CMK (cell line): ENCODE measurements at regions not wholly inside any gene's neighbourhood (a gene's known extent, or its start where the extent isn't known, plus 50 kb on each side); places are given as distances from the start of the nearest gene placed in this dataset.

ENCODE experiments used
- DNase-seq: peaks from one replicate; pipeline ENCODE4 v3.0.0-alpha.2; 2010; ENCODE audit warnings: low read depth

DNA sequence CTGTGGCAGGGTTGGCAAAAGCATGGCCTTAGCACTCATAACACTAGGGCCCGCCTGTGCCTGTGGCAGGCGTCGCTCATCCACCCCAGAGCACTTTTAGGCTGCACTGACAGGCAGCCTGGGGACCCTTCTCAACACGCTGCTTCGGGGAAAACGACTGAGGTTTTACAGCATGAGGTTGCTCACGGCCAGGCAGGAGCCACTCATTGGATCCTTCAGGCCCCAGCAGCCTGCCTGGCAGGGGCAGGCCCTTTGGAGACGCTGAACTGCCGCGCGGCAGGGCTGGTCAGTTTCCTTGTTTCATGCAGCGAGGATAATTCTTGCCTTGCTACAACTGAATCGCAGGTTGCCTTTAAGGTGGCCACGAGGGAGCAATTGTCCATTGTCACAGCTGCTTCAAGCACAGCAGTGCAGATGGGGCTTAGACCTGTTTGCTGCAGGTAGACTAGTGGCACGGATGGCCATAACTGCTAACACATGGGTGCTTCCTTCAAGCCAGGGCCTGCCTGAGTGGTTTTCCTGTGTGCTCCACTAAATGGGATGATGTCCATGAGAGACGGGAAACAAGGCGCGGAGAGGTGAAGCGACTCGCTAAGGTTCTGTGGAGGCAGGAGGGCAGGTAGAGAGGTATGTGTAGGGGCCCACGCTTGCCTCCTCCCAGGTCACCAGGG is 49.9 kb upstream of the HS6ST1 start:
- DNase-seq = no peak

DNA sequence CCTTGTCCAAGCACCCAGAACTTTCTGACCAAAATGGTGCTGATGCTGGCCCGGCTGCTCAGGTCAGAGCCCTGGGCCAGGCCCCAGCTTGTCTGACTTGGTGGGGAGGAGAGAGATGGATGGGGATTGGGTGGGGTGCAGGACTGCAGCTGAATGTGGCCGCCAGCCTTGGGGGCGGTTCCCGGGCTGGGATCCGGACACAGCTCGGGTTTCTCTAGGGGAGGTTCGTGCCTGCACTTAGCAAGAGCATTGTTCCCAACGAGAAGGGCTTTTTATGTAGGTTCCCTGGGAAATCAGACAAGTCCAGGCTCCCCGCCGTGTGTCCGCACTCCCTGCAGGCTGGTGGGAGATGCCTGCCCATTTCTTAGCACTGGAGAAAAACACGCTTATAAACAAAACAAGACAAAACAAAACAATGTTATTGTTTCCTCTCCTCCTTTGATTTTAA is 50.5 kb upstream of the HS6ST1 start:
- no peak for DNase-seq

- DNase-seq = no peak
Observed at GRCh38 chr2:128369602-128370467, 51.2 kb upstream of the HS6ST1 start.

GRCh38 chr2:128370468-128371247 is 52.0 kb upstream of the HS6ST1 start:
- DNase-seq = no peak

- no peak for DNase-seq
Observed at GRCh38 chr2:128371248-128371630, 52.6 kb upstream of the HS6ST1 start.

DNA sequence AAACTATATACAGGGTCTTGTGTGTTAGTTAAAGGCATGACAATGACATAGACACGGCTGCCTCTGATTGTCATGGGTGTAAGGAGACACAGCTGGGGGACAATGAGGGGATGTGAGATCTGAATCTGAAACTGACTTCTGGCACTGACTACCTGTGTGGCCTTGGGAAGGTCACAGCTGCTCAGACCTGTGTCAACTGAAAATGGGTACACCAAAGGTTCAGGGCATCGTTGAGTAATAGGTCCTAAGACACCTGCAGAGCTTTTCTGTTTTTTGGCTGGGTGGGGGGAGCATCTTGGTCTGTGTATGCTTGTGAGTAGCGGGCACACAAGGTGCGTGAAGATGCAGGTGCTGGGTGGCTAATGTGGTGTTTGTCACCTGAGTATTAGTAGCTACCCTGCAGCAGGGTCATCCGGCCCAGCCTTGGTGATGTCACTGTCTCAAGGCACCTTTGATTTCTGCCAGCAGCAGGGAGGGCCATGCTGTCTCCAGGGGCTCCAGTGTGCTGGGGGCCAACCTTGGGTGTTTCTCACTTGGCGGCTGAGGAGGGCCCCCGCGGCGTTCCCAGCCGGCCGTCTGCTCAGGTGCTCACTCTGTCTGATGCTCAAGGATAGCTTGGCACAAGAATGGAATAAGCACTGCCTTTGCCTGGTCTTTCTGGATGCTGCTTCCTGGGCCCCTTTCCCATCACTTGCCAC is 53.1 kb upstream of the HS6ST1 start:
- no peak for DNase-seq

DNA sequence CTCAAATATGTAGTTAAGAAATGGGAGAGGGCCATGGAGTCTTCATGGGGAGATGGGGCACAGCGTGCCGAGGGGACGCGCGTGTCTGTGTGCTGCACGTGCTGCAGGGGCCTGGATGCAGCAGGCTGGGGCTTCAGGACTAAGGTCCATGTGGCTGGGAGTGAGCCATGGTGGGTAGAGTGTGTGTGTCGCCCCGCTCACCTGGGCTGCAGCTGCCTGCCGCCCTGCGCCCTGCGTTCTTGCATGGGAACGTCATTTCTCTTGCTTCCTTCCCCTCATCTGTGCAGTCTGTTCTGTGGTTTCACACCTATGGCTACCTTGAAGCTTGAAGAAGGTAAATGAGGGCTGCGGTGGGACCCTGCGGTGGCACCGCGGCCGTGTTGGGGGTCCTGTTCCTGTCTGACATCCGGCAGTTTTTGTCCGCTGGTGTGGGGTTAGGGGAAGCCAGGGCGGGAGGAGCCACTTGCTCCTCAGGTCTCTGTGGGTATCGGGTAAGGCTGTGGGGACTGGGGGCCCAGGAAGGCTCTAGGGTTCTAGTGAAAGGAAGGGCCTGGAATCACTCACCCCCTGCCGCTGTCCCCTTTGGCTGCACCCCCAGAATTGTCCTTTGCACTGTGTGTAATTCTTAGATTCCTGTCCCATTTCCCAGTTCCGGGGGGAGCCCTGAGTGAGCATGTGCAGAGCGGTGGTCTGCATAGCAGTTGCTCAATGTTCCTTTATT is 54.1 kb upstream of the HS6ST1 start:
- no peak for DNase-seq

GRCh38 chr2:128373451-128374000 is 54.9 kb upstream of the HS6ST1 start:
- no peak for DNase-seq

GRCh38 chr2:128374001-128374710 is 55.5 kb upstream of the HS6ST1 start:
- DNase-seq = no peak

- no peak for DNase-seq
Observed at GRCh38 chr2:128374711-128375413, 56.2 kb upstream of the HS6ST1 start.

DNA sequence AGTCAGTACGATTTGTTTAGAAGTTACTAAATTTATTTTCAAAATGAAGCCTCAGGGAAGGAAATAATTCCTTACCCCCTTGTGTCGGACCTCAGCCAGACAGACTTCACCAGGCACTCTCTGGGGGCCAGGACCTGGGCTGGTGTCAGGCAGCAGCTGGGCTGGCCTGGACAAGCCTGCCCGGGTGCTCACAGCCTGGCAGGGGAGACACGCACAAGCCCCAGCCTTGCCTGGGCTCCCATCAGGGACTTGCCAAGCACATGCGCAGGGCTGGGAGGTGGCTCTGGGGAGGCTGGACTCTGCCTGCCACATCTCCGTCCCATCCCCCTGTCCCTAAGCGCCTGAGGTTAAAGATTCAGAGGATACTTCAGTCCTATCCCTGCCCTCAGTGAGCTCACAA is 56.8 kb upstream of the HS6ST1 start:
- no peak for DNase-seq

DNA sequence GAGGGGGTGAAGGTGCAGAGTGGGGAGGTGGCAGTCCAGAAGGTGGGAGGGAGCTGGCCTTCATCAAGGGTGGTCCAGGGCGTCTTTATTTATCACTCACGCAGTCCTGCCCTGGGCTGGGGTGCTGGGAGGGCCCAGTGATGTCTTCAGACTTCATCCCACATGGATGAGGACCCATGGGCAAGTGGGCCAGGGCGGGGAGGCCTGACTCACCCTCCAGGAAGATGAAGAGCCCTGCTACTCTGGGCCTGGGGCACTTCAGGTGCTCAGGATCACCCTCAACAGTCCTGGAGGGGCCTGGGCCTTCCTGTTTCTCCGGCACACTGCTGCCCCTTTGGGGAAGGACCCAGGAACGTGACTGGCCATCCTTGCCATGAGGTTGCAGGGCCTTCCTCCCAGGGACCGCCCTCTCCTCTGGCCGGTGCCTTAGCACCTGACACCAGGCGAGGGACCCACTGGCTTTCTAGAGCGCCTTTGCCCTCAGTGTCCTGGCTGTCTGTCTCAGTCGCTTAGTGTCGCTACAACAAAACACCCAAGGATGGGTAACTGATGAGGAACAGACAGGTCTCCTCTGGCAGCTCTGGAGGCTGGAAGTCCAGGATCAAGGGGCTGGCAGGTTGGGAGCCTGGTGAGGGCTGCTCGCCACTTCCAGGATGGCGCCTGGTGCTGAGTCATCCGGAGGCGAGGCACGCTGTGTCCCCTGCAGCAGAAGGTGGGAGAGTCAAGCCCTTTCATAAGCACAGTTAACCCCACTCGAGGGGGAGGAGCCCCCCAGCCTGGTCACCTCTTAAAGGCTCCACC is 57.8 kb upstream of the HS6ST1 start:
- DNase-seq = no peak

DNA sequence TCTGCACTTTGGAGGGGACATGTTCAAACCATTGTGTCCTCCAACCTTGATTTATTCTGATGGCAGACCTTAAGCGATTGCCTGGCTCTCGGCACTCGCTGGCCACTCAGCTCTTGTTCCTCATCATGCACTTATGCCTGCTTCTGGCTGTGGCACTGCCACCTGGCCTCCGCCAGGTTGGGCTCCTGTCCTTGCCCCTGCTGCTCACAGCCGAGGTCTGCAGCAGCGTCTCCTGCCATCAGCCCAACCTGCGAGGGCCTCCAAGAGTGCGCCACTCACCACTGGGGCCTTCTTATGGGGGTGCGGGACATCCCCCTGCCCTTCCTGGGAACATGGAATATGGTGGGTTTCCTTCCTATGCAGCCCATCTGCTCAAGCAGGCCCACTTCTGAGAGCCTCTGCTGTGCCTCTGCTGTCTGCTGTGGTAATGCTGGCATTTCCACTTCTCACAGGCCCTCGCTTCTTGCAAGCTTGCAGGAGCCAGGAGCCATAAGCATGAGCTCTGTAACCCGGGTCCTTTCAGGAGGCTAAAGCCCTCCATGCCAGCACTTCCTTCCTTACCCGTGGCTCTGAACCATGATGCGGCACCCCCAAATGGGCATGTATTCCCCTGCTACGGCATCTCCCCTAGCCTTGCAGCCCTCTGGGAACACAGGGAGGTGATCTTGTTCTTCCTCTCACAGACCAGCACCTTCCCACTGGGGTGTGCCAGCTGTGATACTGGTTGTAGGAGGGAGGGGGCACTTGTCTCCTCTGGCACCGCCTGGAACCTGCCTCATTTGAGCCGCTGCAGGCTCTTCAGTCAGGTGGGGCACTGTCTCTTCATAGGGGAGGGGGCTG is 58.6 kb upstream of the HS6ST1 start:
- DNase-seq = no peak

DNA sequence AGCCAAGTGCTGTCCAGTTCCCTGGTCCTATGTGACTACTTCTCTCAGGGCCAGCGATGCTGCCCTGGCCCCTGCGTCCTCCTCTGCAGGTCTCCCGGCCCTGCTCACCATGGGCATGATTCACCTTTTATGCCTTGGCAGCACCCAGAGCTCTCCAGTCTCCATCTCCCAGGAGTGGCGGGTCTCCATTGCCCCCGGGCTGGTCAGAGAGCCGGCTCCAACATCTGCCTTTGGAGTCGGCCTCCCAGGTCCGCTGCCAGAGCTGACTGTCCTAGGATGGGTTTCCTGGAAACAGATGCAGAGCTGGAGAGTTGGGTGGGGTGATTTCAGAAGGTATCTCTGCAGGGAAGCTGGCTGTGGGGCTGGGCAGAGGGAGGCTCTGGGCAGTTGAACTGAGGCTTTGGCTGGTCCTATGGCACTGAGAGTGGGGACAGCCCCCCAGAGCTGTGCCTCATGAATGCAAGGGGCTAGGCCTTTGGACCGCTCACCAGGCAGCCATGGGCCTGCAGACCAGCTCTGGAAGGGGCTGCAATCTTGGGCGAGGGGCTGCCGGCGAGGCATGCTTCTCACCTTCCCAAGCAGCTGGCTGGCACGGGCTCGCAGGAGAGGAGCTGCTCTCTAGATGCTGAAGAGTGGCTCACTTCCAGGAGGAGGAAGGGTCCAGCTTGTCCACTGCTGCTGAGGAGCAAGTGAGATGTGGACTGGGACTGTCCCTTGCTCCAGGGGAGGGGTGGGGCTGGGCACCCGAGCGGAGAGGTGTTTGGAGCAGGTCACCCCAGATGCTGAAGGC is 59.8 kb upstream of the HS6ST1 start:
- DNase-seq = no peak

DNA sequence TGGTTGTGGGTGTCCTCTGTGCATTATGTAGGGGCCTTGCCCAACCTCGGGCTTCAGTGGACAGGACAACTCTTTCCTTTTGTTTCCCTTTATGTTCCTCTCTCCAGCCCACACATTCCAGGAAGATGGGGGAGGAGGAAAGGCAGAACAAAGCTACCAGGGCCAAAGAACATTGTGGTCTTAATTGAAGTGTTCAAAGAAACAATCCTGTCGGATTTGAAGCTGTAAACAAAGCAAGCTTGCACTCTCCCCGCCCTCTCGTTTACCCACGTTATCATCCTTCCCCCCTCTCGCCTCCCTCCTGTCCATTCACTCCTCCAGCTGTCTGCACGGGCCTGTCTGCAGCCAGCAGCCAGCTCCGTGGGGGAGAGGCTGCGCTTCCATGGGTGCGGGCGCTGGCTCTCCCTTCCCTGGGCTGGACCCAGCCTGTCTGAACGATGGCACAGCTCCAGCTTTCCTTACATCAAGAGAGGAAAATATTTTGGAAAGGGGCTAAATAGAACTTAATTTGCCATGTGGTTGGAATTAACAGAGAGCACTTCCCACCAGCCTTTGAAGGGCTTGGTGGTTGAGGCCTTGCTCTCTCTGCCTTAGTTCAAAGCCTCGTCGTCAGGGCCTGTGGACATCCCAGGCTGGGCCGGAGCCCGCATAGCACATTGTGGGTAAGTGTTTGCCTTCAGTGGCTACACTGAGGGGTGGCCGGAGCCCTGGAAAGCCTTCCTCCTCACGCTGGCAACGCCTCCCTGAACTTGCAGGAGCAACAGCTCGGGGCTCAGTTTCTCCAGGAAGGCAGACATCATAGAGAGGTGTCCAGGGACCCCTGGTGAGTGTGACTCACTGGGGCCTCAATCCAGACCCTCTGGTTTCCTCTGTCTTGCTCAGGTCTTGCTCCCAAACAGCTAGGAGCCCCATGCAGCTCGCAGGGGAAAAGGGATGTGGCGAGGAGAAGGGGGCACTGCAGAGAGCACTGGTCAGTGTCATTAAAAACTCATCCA is 60.6 kb upstream of the HS6ST1 start:
- no peak for DNase-seq
